ENCODE measurements at regions not wholly inside any gene's neighbourhood (a gene's known extent, or its start where the extent isn't known, plus 50 kb on each side); places are given as distances from the start of the nearest gene placed in this dataset.

- no peak overlapping the region for H3K9ac ChIP-seq (ENCODE audit: low read length)
- no peaks in the 10 kb centered on the region for H3K36me3 ChIP-seq (ENCODE audit: control insufficient read depth, insufficient read depth, low read length)
- H3K27me3 ChIP-seq (ENCODE audit: control insufficient read depth, insufficient read depth, low read length): no peaks in the 10 kb centered on the region
- H3K27ac ChIP-seq (ENCODE audit: low read depth, low read length): no peak overlapping the region
- H3K4me3 ChIP-seq (ENCODE audit: low read length): no peak overlapping the region
- H3K4me1 ChIP-seq (ENCODE audit: control insufficient read depth, insufficient read depth, low read length): no peaks in the 10 kb centered on the region
Measured at GRCh38 chr7:126044662-126045061, 1115.0 kb upstream of the POT1 start.

GRCh38 chr7:126041472-126041871 is 1111.8 kb upstream of the POT1 start:
- no peak overlapping the region for H3K4me3 ChIP-seq (ENCODE audit: low read length)
- H3K27me3 ChIP-seq (ENCODE audit: control insufficient read depth, insufficient read depth, low read length): no peaks in the 10 kb centered on the region
- no peak overlapping the region for H3K9ac ChIP-seq (ENCODE audit: low read length)
- no peak overlapping the region for H3K27ac ChIP-seq (ENCODE audit: low read depth, low read length)
- no peaks in the 10 kb centered on the region for H3K4me1 ChIP-seq (ENCODE audit: control insufficient read depth, insufficient read depth, low read length)
- H3K36me3 ChIP-seq (ENCODE audit: control insufficient read depth, insufficient read depth, low read length): no peaks in the 10 kb centered on the region

DNA sequence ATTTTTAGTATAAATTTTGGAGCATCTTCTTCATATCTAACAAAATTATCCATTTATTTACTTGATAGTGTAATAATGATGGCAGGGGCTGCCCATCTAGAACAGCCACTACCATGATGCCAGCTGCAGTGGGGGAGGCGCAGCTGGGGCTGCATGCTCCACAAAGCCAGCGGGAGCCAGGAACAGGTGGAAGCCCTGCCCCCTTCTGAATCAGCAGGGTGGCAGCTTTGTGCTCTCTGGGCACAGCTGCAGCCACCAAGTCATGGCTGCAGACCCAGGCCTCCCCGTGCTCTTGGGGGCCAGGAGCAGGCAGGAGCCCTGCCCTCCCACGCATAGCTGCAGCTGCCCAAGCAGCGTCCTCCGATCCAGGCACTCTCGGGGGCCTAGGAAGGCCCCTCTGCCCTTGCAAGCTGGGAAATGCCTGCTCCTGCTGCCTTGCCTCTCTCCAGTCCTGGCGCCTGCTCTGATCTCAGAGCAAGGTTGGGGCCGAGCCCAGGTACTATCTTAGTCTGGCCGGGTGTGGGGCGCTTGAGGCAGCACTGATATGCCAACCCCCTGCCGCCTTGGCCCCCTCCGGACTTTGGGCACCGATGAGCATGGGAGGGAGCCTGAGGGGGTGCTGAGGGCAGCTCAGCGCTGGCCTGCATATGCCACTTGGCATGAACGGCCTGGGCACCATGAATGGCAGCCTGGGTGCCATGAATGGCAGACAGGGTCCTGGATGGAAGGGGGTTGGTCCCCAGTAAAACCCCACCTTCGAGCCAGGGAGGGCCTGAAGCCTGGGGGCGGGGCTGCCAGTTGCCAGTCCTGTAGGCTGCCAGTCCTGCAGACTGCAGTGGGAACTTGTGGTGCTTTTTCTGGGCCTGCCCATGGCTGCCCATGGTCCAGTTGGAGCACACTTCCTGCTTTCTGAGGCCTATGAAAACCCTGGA is 1110.8 kb upstream of the POT1 start:
- Histone ChIP-seq H3K4me3 (ENCODE audit: low read length) (no peak overlapping the region), H3K27ac (ENCODE audit: low read depth, low read length) (no peak overlapping the region), H3K27me3 (ENCODE audit: control insufficient read depth, insufficient read depth, low read length) (no peaks in the 10 kb centered on the region)

GRCh38 chr7:126026421-126027088 is 1096.9 kb upstream of the POT1 start:
- no peak overlapping the region for H3K9ac ChIP-seq (ENCODE audit: low read length)
- no peak overlapping the region for H3K27ac ChIP-seq (ENCODE audit: low read depth, low read length)
- H3K4me1 ChIP-seq (ENCODE audit: control insufficient read depth, insufficient read depth, low read length): no peaks in the 10 kb centered on the region
- H3K27me3 ChIP-seq (ENCODE audit: control insufficient read depth, insufficient read depth, low read length): no peaks in the 10 kb centered on the region
- no peak overlapping the region for H3K4me3 ChIP-seq (ENCODE audit: low read length)
- H3K36me3 ChIP-seq (ENCODE audit: control insufficient read depth, insufficient read depth, low read length): no peaks in the 10 kb centered on the region

More for the DNA sequence above, 1110.8 kb upstream of the POT1 start:
- Histone ChIP-seq H3K36me3 (ENCODE audit: control insufficient read depth, insufficient read depth, low read length) (no peaks in the 10 kb centered on the region), H3K9ac (ENCODE audit: low read length) (no peak overlapping the region), H3K4me1 (ENCODE audit: control insufficient read depth, insufficient read depth, low read length) (no peaks in the 10 kb centered on the region)

GRCh38 chr7:126022452-126022851 is 1092.8 kb upstream of the POT1 start:
- Histone ChIP-seq H3K4me3 (ENCODE audit: low read length) (no peak overlapping the region), H3K9ac (ENCODE audit: low read length) (no peak overlapping the region), H3K27me3 (ENCODE audit: control insufficient read depth, insufficient read depth, low read length) (no peaks in the 10 kb centered on the region), H3K36me3 (ENCODE audit: control insufficient read depth, insufficient read depth, low read length) (no peaks in the 10 kb centered on the region), H3K4me1 (ENCODE audit: control insufficient read depth, insufficient read depth, low read length) (no peaks in the 10 kb centered on the region), H3K27ac (ENCODE audit: low read depth, low read length) (no peak overlapping the region)

- Histone ChIP-seq H3K9ac (ENCODE audit: low read length) (no peak overlapping the region), H3K4me3 (ENCODE audit: low read length) (no peak overlapping the region), H3K27ac (ENCODE audit: low read depth, low read length) (no peak overlapping the region), H3K27me3 (ENCODE audit: control insufficient read depth, insufficient read depth, low read length) (no peaks in the 10 kb centered on the region), H3K4me1 (ENCODE audit: control insufficient read depth, insufficient read depth, low read length) (no peaks in the 10 kb centered on the region), H3K36me3 (ENCODE audit: control insufficient read depth, insufficient read depth, low read length) (no peaks in the 10 kb centered on the region)
Measured at GRCh38 chr7:126016722-126017121, 1087.1 kb upstream of the POT1 start.

DNA sequence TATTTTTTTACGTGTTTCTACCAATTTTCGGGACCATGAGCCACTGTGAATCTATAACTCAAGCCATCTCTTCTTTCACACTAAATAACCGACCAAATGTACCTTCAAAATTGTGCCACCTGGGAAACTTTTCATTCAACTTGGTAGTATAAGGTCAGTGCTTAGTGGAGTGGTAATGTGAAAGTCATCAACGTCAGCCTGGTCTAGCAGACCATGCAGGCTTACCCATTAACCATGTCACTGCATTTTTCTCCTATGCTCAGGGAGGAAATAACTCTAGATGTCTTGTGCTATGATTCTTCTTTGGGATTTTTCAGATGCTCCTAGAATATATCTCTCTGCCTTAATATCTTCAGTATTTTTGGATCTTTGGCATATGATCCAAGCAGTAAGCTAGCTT is 1075.4 kb upstream of the POT1 start:
- no peak overlapping the region for H3K4me3 ChIP-seq (ENCODE audit: low read length)
- no peaks in the 10 kb centered on the region for H3K4me1 ChIP-seq (ENCODE audit: control insufficient read depth, insufficient read depth, low read length)
- H3K36me3 ChIP-seq (ENCODE audit: control insufficient read depth, insufficient read depth, low read length): no peaks in the 10 kb centered on the region
- H3K9ac ChIP-seq (ENCODE audit: low read length): no peak overlapping the region
- no peaks in the 10 kb centered on the region for H3K27me3 ChIP-seq (ENCODE audit: control insufficient read depth, insufficient read depth, low read length)
- no peak overlapping the region for H3K27ac ChIP-seq (ENCODE audit: low read depth, low read length)

GRCh38 chr7:126001349-126001748 is 1071.7 kb upstream of the POT1 start:
- no peaks in the 10 kb centered on the region for H3K36me3 ChIP-seq (ENCODE audit: control insufficient read depth, insufficient read depth, low read length)
- H3K27ac ChIP-seq (ENCODE audit: low read depth, low read length): no peak overlapping the region
- no peak overlapping the region for H3K9ac ChIP-seq (ENCODE audit: low read length)
- no peaks in the 10 kb centered on the region for H3K4me1 ChIP-seq (ENCODE audit: control insufficient read depth, insufficient read depth, low read length)
- H3K27me3 ChIP-seq (ENCODE audit: control insufficient read depth, insufficient read depth, low read length): no peaks in the 10 kb centered on the region
- no peak overlapping the region for H3K4me3 ChIP-seq (ENCODE audit: low read length)

DNA sequence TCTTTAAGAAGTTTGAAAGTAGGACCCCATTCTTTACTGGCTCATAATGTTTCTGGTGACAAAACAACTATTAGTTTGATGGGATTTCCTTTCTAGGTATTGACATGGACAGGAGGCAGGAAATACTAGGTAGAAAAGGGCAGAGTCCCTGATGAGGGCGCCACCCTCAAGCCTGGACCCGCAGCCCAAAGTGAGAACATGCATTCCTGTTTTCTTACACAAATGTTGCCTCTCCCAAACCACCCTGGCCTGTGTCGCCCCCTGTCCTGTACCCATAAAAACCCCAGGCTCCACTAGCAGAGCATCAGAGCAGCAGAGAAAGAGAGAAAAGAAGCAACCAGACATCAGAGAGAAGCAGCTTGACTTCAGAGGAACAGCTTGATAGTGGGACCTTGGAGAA is 1055.2 kb upstream of the POT1 start:
- Histone ChIP-seq H3K27me3 (ENCODE audit: control insufficient read depth, insufficient read depth, low read length) (no peaks in the 10 kb centered on the region), H3K4me3 (ENCODE audit: low read length) (no peak overlapping the region), H3K9ac (ENCODE audit: low read length) (no peak overlapping the region), H3K36me3 (ENCODE audit: control insufficient read depth, insufficient read depth, low read length) (no peaks in the 10 kb centered on the region), H3K4me1 (ENCODE audit: control insufficient read depth, insufficient read depth, low read length) (no peaks in the 10 kb centered on the region), H3K27ac (ENCODE audit: low read depth, low read length) (no peak overlapping the region)

GRCh38 chr7:125971656-125972055 is 1042.0 kb upstream of the POT1 start:
- Histone ChIP-seq H3K4me1 (ENCODE audit: control insufficient read depth, insufficient read depth, low read length) (no peaks in the 10 kb centered on the region), H3K36me3 (ENCODE audit: control insufficient read depth, insufficient read depth, low read length) (no peaks in the 10 kb centered on the region), H3K9ac (ENCODE audit: low read length) (no peak overlapping the region), H3K27ac (ENCODE audit: low read depth, low read length) (no peak overlapping the region), H3K27me3 (ENCODE audit: control insufficient read depth, insufficient read depth, low read length) (no peaks in the 10 kb centered on the region), H3K4me3 (ENCODE audit: low read length) (no peak overlapping the region)

DNA sequence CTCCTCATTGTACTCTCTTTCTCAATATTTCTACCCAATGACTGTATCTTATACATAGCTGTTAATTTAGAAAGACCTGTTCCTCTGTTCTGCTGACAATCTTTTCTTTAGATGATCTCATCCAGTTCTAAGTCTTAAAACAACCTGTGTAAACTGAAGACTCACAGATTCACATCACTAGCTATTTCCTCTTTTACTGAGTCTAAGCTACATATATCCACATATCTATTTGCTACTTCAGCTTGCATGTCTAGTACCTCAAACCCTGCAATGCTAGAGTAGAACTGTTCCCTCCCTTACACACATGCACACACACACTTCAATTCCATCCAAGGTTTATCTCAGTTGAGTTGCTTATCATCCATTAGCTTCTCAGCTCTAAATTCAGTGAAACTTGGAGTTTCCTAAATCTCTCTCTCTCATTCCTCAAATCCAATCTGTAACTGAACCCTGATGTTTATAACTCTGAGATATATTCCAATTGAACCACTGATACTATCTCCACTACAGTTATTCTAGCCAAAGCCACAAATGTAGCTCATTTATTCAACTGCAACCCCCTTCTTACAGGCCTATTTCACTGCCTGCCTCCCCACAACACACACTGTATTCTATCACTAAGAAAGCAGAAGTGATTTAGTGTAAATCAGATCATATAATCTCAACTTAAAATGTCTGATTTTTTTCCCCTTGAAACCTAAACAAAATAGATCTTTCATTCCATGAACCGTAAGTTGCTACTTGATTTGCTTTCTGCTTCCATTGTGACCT is 1036.8 kb upstream of the POT1 start:
- Histone ChIP-seq H3K4me3 (ENCODE audit: low read length) (no peak overlapping the region), H3K36me3 (ENCODE audit: control insufficient read depth, insufficient read depth, low read length) (no peaks in the 10 kb centered on the region), H3K27me3 (ENCODE audit: control insufficient read depth, insufficient read depth, low read length) (no peaks in the 10 kb centered on the region), H3K4me1 (ENCODE audit: control insufficient read depth, insufficient read depth, low read length) (no peaks in the 10 kb centered on the region), H3K27ac (ENCODE audit: low read depth, low read length) (no peak overlapping the region), H3K9ac (ENCODE audit: low read length) (no peak overlapping the region)

- H3K27me3 ChIP-seq (ENCODE audit: control insufficient read depth, insufficient read depth, low read length): no peaks in the 10 kb centered on the region
- no peaks in the 10 kb centered on the region for H3K36me3 ChIP-seq (ENCODE audit: control insufficient read depth, insufficient read depth, low read length)
- H3K9ac ChIP-seq (ENCODE audit: low read length): no peak overlapping the region
- H3K4me3 ChIP-seq (ENCODE audit: low read length): no peak overlapping the region
- no peak overlapping the region for H3K27ac ChIP-seq (ENCODE audit: low read depth, low read length)
- no peaks in the 10 kb centered on the region for H3K4me1 ChIP-seq (ENCODE audit: control insufficient read depth, insufficient read depth, low read length)
Measured at GRCh38 chr7:125934955-125935354, 1005.3 kb upstream of the POT1 start.

Measured in rectal smooth muscle tissue (tissue), 1 donor.